ENCODE measurements at regions not wholly inside any gene's neighbourhood (a gene's known extent, or its start where the extent isn't known, plus 50 kb on each side); places are given as distances from the start of the nearest gene placed in this dataset.
"Not testable (repeated sequence)": the region's sequence is repeated elsewhere in the genome, so short reads cannot be mapped to it uniquely, and the experiment has no call there.

- no peak for DNase-seq
These were observed 336.0 kb downstream of the CCDC85A start for GRCh38 chr2:56519806-56520205.

GRCh38 chr2:56522605-56523089 is 338.9 kb downstream of the CCDC85A start:
- no peak for DNase-seq

- no peak for DNase-seq
These were observed 340.0 kb downstream of the CCDC85A start for GRCh38 chr2:56523816-56524215.

- no peak for DNase-seq
These were observed 348.1 kb downstream of the CCDC85A start for GRCh38 chr2:56531668-56532420.

GRCh38 chr2:56534321-56534720 is 350.5 kb downstream of the CCDC85A start:
- DNase-seq = no peak

- DNase-seq = no peak
These were observed 354.0 kb downstream of the CCDC85A start for GRCh38 chr2:56537756-56538155.

- DNase-seq = no peak
These were observed 355.8 kb downstream of the CCDC85A start for GRCh38 chr2:56539618-56540017.

- DNase-seq = no peak
These were observed 356.7 kb downstream of the CCDC85A start for GRCh38 chr2:56540467-56540866.

- DNase-seq = no peak
These were observed 357.1 kb downstream of the CCDC85A start for GRCh38 chr2:56540916-56541315.

- DNase-seq = no peak
These were observed 358.4 kb downstream of the CCDC85A start for GRCh38 chr2:56542213-56542612.

- no peak for DNase-seq
These were observed 381.4 kb downstream of the CCDC85A start for GRCh38 chr2:56565143-56565542.

GRCh38 chr2:56571074-56571473 is 387.3 kb downstream of the CCDC85A start:
- DNase-seq = no peak

GRCh38 chr2:56576001-56576400 is 392.2 kb downstream of the CCDC85A start:
- no peak for DNase-seq

GRCh38 chr2:56580242-56580641 is 396.5 kb downstream of the CCDC85A start:
- DNase-seq = no peak

GRCh38 chr2:56582570-56582969 is 398.8 kb downstream of the CCDC85A start:
- no peak for DNase-seq

- no peak for DNase-seq
These were observed 400.1 kb downstream of the CCDC85A start for GRCh38 chr2:56583796-56584315.

- DNase-seq = no peak
These were observed 403.7 kb downstream of the CCDC85A start for GRCh38 chr2:56587456-56587855.

GRCh38 chr2:56589194-56589593 is 405.4 kb downstream of the CCDC85A start:
- DNase-seq = no peak

GRCh38 chr2:56589835-56590234 is 406.0 kb downstream of the CCDC85A start:
- DNase-seq = no peak

GRCh38 chr2:56590611-56591010 is 406.8 kb downstream of the CCDC85A start:
- DNase-seq = no peak

GRCh38 chr2:56606086-56606485 is 422.3 kb downstream of the CCDC85A start:
- not testable (repeated sequence) for DNase-seq

GRCh38 chr2:56613254-56613653 is 429.5 kb downstream of the CCDC85A start:
- no peak for DNase-seq

- DNase-seq = no peak
These were observed 430.1 kb downstream of the CCDC85A start for GRCh38 chr2:56613920-56614319.

GRCh38 chr2:56615760-56616159 is 432.0 kb downstream of the CCDC85A start:
- no peak for DNase-seq

GRCh38 chr2:56624181-56624580 is 440.4 kb downstream of the CCDC85A start:
- DNase-seq = no peak

Data from stimulated activated CD4-positive, alpha-beta T cell treated with anti-CD3 and anti-CD28 coated beads, Interleukin-4, amount 100 ng/mL, for 4 hours (primary cell).